ENCODE measurements at regions not wholly inside any gene's neighbourhood (a gene's known extent, or its start where the extent isn't known, plus 50 kb on each side); places are given as distances from the start of the nearest gene placed in this dataset.

- no peaks in the 10 kb centered on the region for H3K27me3 ChIP-seq (ENCODE audit: insufficient read depth, low read length, poor library complexity)
- H3K4me2 ChIP-seq (ENCODE audit: insufficient read depth, low read length): no peak overlapping the region
- H3K4me3 ChIP-seq (ENCODE audit: low read depth in 1 of 2, low read length in 2 of 2): no peak overlapping the region
- no peak overlapping the region for H3K9ac ChIP-seq (ENCODE audit: low read depth, low read length)
- TF ChIP-seq EZH2 (IDR thresholded peaks at IDR 0.05; ENCODE audit: borderline replicate concordance, low read depth, low read length, severe bottlenecking) (no peak), CTCF (IDR thresholded peaks at IDR 0.05; ENCODE audit: borderline replicate concordance, extremely low read depth, low read length, poor library complexity, severe bottlenecking) (no peak)
- H3K9me3 ChIP-seq (ENCODE audit: insufficient read depth, low read length, severe bottlenecking): no peaks in the 10 kb centered on the region
- H4K20me1 ChIP-seq (ENCODE audit: insufficient read depth, low read length): no peaks in the 10 kb centered on the region
- DNase-seq: no peak
- H3K4me1 ChIP-seq (ENCODE audit: insufficient read depth, low read length): no peaks in the 10 kb centered on the region
- no peaks in the 10 kb centered on the region for H3K36me3 ChIP-seq (ENCODE audit: insufficient read depth, low read length)
- H2AFZ ChIP-seq (ENCODE audit: low read depth, low read length): no peak overlapping the region
- no peaks in the 10 kb centered on the region for H3K79me2 ChIP-seq (ENCODE audit: insufficient read depth, low read length)
- no peak overlapping the region for H3K27ac ChIP-seq (ENCODE audit: low read length)
- ATAC-seq (ENCODE audit: insufficient read depth, low read depth): no peak
Measured at GRCh38 chr5:162325143-162325727, 257.7 kb downstream of the GABRG2 start.

DNA sequence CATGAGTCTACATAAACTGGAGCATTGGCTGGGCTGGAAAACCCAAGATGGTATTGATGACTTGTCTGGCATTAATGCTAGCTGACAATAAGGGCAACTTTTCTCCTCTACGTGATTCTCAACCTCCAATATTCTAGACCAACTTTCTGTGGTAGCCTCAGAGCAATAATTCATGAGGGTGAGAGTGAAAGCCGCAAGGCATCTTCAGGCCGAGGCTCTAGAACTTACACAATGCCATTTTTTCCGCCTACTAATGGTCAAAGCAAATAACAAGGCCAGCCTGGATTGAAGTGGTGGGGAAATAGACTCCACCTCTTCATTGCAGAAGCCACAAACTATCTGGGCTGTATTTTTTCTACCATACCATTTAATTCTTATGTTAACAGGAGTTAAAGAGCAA, 267.4 kb downstream of the GABRG2 start:
- Histone ChIP-seq H2AFZ (ENCODE audit: low read depth, low read length) (no peak overlapping the region), H3K9ac (ENCODE audit: low read depth, low read length) (no peak overlapping the region), H3K27me3 (ENCODE audit: insufficient read depth, low read length, poor library complexity) (no peaks in the 10 kb centered on the region), H3K4me1 (ENCODE audit: insufficient read depth, low read length) (no peaks in the 10 kb centered on the region), H3K79me2 (ENCODE audit: insufficient read depth, low read length) (no peaks in the 10 kb centered on the region), H3K4me3 (ENCODE audit: low read depth in 1 of 2, low read length in 2 of 2) (no peak overlapping the region), H4K20me1 (ENCODE audit: insufficient read depth, low read length) (no peaks in the 10 kb centered on the region), H3K4me2 (ENCODE audit: insufficient read depth, low read length) (no peak overlapping the region), H3K36me3 (ENCODE audit: insufficient read depth, low read length) (no peaks in the 10 kb centered on the region), H3K27ac (ENCODE audit: low read length) (no peak overlapping the region), H3K9me3 (ENCODE audit: insufficient read depth, low read length, severe bottlenecking) (no peaks in the 10 kb centered on the region)
- TF ChIP-seq CTCF (IDR thresholded peaks at IDR 0.05; ENCODE audit: borderline replicate concordance, extremely low read depth, low read length, poor library complexity, severe bottlenecking) (no peak), EZH2 (IDR thresholded peaks at IDR 0.05; ENCODE audit: borderline replicate concordance, low read depth, low read length, severe bottlenecking) (no peak)
- no peak for DNase-seq
- no peak for ATAC-seq (ENCODE audit: insufficient read depth, low read depth)

DNA sequence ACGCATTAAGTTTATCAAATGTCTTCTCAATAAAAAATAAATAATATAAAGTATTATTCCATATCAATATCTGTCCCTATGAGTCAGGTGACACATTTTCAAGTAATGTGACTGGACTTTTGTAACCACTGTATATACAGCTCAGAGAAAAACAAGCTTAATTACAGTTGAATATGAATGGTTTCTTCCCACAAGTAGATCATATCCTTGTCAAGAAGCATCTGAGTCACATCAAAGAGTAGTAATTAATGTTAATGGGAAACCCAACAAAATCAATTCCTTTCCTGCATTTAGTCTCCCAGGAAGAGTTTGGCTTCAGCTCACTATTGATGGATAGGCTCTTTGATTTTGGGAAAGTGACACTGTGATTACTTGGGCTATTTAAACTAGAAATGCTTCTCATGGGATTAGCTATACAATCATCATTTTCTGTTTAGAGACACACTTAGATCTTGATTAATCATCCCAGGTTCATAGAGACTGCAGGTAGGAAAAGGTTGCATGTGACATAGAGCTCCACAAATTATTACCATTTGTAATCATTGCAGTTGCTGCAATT, 292.9 kb downstream of the GABRG2 start:
- Histone ChIP-seq H3K4me3 (ENCODE audit: low read depth in 1 of 2, low read length in 2 of 2) (no peak overlapping the region), H3K4me1 (ENCODE audit: insufficient read depth, low read length) (no peaks in the 10 kb centered on the region), H3K27ac (ENCODE audit: low read length) (no peak overlapping the region), H2AFZ (ENCODE audit: low read depth, low read length) (no peak overlapping the region), H3K27me3 (ENCODE audit: insufficient read depth, low read length, poor library complexity) (no peaks in the 10 kb centered on the region), H3K9me3 (ENCODE audit: insufficient read depth, low read length, severe bottlenecking) (no peaks in the 10 kb centered on the region), H3K79me2 (ENCODE audit: insufficient read depth, low read length) (no peaks in the 10 kb centered on the region), H3K9ac (ENCODE audit: low read depth, low read length) (no peak overlapping the region), H3K36me3 (ENCODE audit: insufficient read depth, low read length) (no peaks in the 10 kb centered on the region), H3K4me2 (ENCODE audit: insufficient read depth, low read length) (no peak overlapping the region), H4K20me1 (ENCODE audit: insufficient read depth, low read length) (no peaks in the 10 kb centered on the region)
- DNase-seq (no peak), ATAC-seq (ENCODE audit: insufficient read depth, low read depth) (no peak)
- TF ChIP-seq EZH2 (IDR thresholded peaks at IDR 0.05; ENCODE audit: borderline replicate concordance, low read depth, low read length, severe bottlenecking): no peak
- no peak for TF ChIP-seq CTCF (IDR thresholded peaks at IDR 0.05; ENCODE audit: borderline replicate concordance, extremely low read depth, low read length, poor library complexity, severe bottlenecking)

All from DND-41 (cell line).